HFF-Myc (cell line): ENCODE measurements at regions not wholly inside any gene's neighbourhood (a gene's known extent, or its start where the extent isn't known, plus 50 kb on each side); places are given as distances from the start of the nearest gene placed in this dataset.
A peak's percentile ranks its signal among the peaks of the same experiment; 100 is the strongest.

ENCODE experiments used
- DNase-seq: peaks from one replicate; pipeline ENCODE4 v3.0.0-alpha.2; 2011; ENCODE audit warnings: low read depth; ENCODE audit errors: extremely low read depth
- H3K4me3 ChIP-seq: replicated peaks from 2 replicates; pipeline ENCODE4 v1.5.1; 2011; ENCODE audit warnings: low read depth, mild to moderate bottlenecking, control low read depth, low read length
- CTCF ChIP-seq: IDR thresholded peaks from 2 replicates; pipeline ENCODE4 v1.5.1; 2012; ENCODE audit warnings: mild to moderate bottlenecking, low read depth, low read length, control low read depth; ENCODE audit errors: missing control alignments

DNA sequence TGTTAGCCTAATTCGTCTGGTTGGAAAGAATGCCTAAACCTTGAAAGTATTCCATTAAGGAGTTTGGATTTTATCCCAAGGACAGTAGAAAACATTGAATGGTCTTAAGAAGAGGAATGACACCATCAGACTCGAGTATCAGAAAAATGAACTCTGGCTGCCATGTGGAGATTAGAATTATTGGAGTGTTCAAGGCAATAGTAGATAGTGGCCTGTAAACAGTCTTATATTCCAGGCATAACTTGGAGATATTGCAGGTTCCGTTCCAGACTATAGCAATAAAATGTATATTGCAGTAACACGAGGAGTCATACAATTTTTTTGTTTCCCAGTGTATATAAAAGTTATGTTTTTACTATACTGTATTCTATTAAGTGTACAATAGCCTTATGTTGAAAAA lies 130.9 kb downstream of the GDAP2 start:
- DNase-seq = no peak
- H3K4me3 ChIP-seq = no peak overlapping the region
- TF ChIP-seq CTCF = no peak

DNA sequence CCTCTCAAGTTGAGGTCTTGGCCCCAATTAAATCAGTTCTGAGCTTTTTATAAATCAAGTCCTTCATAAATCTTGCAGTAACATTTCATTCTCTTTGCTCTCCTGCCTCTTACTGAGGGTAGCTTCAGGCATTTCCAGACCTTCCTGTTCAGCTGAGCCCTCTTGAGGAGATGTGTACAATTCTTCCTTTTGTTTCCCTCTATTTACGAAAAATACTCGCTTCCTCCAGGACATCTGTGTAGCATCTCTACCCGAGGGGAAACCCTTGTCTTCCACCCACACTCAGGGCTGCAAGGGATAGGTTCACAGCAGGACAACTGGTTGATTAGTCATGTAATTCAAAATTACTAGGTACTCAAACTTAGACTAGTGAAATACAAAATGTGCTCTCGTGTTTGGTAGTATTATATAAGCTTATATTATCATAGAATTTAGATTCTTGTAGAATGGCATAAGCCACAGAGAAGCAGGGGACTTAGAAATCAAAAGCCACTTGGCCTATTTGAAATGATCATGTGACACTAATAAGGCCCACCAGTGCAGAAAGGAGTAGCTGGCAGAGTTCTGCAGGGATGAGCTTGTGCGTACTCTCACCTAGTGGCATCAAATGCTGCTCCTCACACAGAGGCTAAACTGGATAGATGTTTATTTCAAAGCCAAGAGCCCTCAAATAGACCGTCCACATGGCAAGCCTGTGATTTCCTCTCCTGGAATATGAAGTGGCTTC lies 126.7 kb downstream of the GDAP2 start:
- no peak for DNase-seq
- no peak for TF ChIP-seq CTCF
- no peak overlapping the region for H3K4me3 ChIP-seq

- DNase-seq = no peak
- TF ChIP-seq CTCF = no peak
- H3K4me3 ChIP-seq = no peak overlapping the region
Observed at GRCh38 chr1:117803318-117803717, 126.1 kb downstream of the GDAP2 start.

DNA sequence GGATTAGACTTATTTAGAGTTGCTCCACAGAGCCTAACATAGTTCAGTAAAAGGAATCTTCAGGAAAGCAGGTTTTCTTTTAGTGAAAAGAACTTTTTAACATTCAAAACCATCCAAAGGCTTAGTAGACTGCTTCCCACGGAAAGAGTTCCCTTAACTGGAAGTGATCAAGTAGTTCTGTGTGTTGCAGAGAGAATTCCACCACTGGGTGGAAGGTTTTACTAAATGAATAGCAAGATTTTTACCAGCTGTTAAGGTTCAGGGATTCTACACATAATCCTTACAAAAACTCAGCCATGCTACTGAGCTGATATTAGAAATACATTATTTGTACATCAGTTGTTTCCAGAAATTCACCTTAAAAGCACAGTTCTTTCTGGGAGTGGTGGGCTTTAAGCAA lies 119.7 kb downstream of the GDAP2 start:
- H3K4me3 ChIP-seq = no peak overlapping the region
- no peak for DNase-seq
- no peak for TF ChIP-seq CTCF

DNA sequence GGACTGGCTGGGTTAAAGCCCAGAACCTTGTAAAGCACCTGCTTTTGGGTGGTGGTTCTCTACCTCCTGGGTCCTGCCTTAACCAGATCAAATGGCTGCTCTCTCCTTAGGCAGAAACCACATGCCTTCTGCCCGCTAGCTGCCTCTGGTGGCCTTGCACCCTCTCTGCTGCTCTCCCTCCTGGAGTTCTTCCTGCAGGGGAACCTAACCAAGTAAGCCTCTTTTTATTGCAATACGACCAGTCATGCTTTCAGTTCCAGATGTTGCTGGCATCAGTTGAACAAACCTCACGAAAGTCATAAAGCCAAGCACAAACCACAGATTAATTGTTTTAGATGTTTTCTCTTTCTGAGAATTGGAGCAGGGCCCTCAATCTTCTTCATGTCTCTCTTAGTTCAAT lies 118.9 kb downstream of the GDAP2 start:
- H3K4me3 ChIP-seq = no peak overlapping the region
- peak; percentile 86 for DNase-seq
- peak; percentile 46 for TF ChIP-seq CTCF

- H3K4me3 ChIP-seq = no peak overlapping the region
- TF ChIP-seq CTCF = no peak
- no peak for DNase-seq
Observed at GRCh38 chr1:117812869-117813511, 116.4 kb downstream of the GDAP2 start.
